Activated effector memory CD4-positive, alpha-beta T cell treated with anti-CD3 and anti-CD28 coated beads, Interleukin-2, amount 50 U/mL, for 16 hours (primary cell): ENCODE measurements at regions not wholly inside any gene's neighbourhood (a gene's known extent, or its start where the extent isn't known, plus 50 kb on each side); places are given as distances from the start of the nearest gene placed in this dataset.

ENCODE experiments used
- DNase-seq: peaks from one replicate; pipeline ENCODE4 v3.0.0-alpha.2; 2020

- no peak for DNase-seq
Observed at GRCh38 chr5:165152058-165152457, 1646.6 kb downstream of the MAT2B start.

DNA sequence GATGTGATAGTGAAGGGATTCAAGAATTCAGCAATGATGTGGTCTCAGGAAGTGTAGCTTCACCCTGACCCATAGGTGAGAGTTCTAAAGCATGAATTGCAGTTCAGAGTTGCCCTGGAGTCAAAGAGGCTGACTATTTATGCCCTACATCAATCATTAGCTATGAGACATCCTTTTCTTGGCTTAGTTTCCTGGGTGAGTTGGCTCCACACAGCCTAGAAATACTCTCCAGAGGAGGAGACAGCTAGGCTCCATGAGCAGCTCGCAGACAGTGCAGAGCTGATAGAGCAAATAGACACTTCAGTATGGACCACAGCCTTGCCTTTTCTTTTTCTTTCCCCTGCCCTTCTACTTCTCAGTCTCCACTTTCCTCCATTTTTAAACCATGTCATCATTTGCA lies 1651.8 kb downstream of the MAT2B start:
- DNase-seq, result no peak

DNA sequence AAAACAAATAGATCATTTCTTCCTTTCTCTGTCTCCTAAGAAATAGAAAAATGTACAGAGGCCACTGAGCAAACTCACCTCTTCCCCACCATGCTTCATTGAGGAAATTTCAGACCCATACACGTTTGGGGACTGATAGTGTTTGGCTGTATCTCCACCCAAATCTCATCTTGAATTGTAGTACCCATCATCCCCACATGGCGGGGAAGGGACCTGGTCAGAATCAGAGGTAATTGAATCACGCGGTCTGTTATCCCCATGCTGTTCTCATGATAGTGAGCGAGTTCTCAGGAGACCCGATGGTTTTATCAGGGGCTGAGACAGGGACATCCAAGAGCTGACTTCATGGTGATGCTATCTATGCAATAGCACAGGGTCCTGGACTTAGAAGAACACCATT lies 1655.8 kb downstream of the MAT2B start:
- no peak for DNase-seq

GRCh38 chr5:165163861-165164260 lies 1658.4 kb downstream of the MAT2B start:
- DNase-seq, result no peak

DNA sequence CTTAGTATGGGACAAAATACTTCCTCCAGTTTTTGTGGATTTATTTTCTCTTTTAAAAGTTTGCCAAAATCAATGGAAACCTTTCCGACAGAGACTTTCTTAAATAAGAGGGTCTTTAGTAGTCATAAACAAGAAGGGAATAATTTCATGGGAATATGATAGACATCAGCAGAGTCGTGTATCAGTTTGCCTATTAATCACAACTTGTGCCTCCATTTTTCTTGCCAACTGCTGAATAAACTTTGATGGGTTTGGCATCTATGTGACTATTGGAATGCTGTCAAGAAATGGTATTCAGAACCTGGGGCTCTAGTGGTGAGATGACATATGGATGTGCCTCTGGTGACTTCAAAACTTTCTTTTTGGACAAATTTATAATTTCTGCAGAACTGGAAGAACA lies 1668.2 kb downstream of the MAT2B start:
- no peak for DNase-seq

- no peak for DNase-seq
Observed at GRCh38 chr5:165175041-165175440, 1669.6 kb downstream of the MAT2B start.

DNA sequence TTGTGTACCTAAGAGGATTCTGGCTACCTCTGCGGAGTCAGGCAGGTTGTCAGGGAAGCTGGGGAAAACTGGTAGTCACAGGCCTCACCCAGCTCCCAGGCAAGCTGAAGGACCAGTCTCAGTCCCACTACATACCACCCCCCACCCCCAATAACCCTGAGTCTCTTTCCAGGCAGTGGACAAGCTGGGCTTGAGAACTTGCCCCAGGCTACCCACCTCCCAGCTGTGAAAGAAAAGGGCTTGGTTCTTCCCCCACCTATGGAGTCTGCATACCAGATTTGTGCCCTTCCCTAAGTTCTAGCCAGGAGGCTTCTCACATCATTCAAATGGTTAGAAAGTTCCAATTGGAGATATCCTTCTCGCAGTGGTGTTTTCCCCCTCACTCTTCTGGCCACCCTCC lies 1678.8 kb downstream of the MAT2B start:
- no peak for DNase-seq

DNA sequence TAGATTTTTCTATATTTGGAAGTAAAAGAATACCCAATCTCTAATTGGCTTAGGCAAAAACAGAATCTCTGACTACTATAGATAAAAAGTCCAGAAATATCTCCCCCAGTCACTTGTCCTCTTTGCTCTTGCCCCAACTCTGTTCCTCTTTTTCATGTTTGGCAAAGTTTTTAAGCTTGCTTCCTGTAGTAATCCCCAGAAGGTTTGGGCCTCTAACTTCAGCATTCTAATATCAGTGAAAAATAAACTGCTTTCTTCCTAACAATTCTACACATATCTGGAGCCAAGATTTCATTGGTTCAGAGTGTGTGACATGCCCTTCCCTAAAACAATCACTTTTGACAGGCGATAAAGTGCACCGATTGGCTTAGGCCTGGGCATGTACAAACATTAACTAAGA lies 1680.3 kb downstream of the MAT2B start:
- no peak for DNase-seq

- no peak for DNase-seq
Observed at GRCh38 chr5:165187815-165188214, 1682.4 kb downstream of the MAT2B start.

DNA sequence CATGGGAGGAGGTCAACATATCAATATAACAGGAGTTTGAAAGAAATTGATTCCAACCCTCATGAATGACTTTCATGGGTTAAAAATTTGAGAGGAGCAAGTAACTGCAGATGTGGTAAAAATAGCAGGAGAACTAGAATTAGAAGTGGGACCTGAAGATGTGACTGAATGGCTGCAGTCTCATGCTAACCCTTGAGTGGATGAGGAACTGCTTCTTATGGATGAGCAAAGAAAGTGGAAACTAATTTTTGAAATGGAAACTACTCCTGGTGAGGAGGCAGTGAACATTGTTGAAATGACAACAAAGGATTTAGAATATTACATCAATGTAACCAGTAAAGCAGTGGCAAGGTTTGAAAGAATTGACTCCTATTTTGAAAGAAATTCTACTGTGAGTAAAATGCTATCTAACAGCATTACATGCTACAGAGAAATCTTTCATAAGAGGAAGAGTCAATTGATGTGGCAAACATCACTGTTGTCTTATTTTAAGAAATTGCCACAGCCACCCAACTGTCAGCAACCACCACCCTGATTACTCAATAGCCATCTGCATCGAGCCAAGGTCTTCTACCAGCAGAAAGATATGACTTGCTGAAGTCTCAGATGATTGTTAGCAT lies 1683.2 kb downstream of the MAT2B start:
- DNase-seq, result no peak

DNA sequence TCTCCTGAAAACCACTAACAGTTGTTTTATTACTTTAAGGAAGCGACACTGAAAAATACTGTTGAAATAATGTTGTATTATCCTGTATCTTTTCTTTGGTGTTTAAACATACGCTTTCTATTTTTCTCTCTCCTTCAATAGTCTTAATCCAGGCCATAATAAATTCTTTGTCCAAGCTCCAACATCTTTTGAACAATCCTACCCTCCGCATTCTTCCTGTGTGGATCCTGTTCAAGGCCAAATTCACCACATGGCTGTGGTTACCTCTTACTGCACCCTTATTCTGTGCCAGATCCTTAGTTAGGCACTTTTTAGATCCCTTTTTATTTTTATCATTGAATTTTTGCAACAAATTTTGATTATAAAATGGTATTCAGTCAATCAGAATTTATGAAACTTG lies 1691.5 kb downstream of the MAT2B start:
- DNase-seq, result no peak

- DNase-seq, result no peak
Observed at GRCh38 chr5:165201369-165201768, 1696.0 kb downstream of the MAT2B start.

- DNase-seq, result no peak
Observed at GRCh38 chr5:165201771-165202518, 1696.5 kb downstream of the MAT2B start.

GRCh38 chr5:165202519-165202910 lies 1697.1 kb downstream of the MAT2B start:
- no peak for DNase-seq

DNA sequence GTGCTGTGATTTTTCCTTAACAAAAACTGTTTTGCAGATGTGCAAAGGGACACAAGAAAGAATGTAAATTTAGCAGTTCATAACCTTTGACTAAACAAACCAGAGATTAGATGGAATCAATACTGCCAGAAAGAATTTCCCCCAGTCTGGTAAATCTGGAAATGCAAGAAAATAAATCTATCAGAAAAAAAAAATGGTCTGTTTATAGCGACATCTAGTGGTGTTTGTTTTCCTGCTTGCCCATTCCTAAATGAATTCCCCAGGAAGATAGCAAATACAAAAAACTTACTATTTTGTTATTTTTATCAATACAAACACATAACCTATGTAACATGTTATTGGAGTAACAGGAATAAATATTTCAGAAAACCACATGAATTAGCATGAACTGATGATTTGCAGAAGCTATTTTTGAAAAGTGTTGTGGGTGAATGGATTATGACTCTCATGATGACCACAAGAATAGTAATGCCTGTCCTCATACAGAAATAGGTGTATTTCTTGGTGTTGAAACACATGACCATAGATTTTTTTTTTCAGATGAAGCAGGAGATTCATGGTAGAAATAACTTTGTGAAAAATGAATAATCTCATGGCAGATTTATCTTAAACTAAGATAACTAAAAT lies 1703.8 kb downstream of the MAT2B start:
- DNase-seq, result no peak

DNA sequence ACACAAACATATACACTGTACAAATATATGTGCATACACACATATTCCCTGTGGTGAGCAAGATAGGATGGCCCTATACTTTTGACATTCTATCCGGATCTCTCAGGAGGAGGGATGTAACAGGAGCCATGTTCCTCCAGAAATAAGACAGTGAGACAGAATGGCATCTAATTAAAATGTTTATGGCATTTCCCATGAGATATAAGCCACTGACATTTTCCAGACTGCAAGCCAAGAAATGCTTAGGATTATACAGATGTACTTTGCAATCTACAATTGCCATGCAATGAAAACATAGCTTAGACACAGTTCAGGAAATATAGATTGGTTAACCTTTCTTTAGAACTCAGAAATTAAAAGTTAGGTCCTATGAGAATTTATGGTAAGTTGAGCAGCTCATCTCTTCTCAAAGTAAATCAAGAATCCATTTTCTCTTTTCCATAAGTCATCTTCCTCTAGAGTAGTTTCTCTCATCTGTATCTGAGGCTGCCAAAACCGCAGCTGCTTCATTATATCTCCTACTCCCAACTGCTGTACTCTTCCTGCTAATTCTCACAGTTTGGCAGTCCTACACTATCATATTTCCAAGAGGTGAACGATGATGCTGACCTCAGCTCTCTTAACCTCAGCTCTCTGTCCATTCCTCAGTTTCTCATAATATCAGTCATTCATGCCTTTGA lies 1719.1 kb downstream of the MAT2B start:
- no peak for DNase-seq

DNA sequence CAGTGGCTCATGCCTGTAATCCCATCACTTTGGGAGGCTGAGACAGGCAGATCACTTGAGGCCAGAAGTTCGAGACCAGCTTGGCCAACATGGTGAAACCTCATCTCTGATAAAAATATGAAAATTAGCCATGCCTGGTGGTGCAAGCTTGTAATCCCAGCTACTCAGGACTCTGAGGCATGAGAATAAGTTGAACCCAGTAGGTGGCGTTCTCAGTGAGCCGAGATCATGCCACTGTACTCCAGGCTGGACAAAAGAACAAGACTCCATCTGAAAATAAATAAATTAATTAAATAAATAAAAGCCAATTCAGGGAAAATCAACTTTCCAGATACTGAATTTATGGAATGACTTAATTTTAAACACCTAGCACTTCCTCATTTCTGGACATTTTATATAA lies 1722.1 kb downstream of the MAT2B start:
- DNase-seq, result no peak

GRCh38 chr5:165228184-165228583 lies 1722.8 kb downstream of the MAT2B start:
- no peak for DNase-seq

GRCh38 chr5:165231821-165232508 lies 1726.5 kb downstream of the MAT2B start:
- DNase-seq, result no peak

- no peak for DNase-seq
Observed at GRCh38 chr5:165232509-165233028, 1727.2 kb downstream of the MAT2B start.

DNA sequence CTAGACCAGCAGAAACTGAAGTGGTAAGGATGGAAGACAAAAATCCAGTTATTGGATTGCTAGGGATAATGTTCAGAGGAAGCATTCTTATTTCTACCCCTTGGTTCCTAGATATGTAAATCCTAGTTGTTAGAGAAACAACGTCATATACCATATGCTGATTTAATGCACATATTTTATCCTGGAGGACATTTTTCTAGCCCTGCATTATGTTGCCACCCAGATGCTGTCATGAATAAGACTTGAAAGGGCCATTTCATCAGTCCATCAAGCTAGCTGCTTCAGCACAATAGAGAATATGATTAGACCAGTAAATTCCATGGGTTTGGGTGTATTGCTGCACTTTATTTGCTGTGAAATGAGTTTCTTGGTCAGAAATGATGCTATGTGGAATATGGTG lies 1736.4 kb downstream of the MAT2B start:
- no peak for DNase-seq

- no peak for DNase-seq
Observed at GRCh38 chr5:165242646-165243045, 1737.2 kb downstream of the MAT2B start.

- DNase-seq, result no peak
Observed at GRCh38 chr5:165244407-165244806, 1739.0 kb downstream of the MAT2B start.
